ENCODE measurements at regions not wholly inside any gene's neighbourhood (a gene's known extent, or its start where the extent isn't known, plus 50 kb on each side); places are given as distances from the start of the nearest gene placed in this dataset.
"Not testable (repeated sequence)": the region's sequence is repeated elsewhere in the genome, so short reads cannot be mapped to it uniquely, and the experiment has no call there.

GRCh38 chr2:6127718-6128117 is 435.5 kb downstream of the SOX11 start:
- DNase-seq (ENCODE audit: low read depth in 2 of 2): no peak
- H3K4me3 ChIP-seq (replicated peaks in 1 of 2; ENCODE audit: low read depth in 2 of 2, low read length in 2 of 2): no peak overlapping the region
- TF ChIP-seq CTCF (IDR thresholded peaks at IDR 0.05; ENCODE audit: low read depth, low read length): no peak

GRCh38 chr2:6139142-6139541 is 447.0 kb downstream of the SOX11 start:
- no peak for DNase-seq (ENCODE audit: low read depth in 2 of 2)
- TF ChIP-seq CTCF (IDR thresholded peaks at IDR 0.05; ENCODE audit: low read depth, low read length): no peak
- no peak overlapping the region for H3K4me3 ChIP-seq (replicated peaks in 1 of 2; ENCODE audit: low read depth in 2 of 2, low read length in 2 of 2)

- no peak for TF ChIP-seq CTCF (IDR thresholded peaks at IDR 0.05; ENCODE audit: low read depth, low read length)
Measured at GRCh38 chr2:6139916-6140315, 447.7 kb downstream of the SOX11 start.

GRCh38 chr2:6140509-6140908 is 448.3 kb downstream of the SOX11 start:
- H3K4me3 ChIP-seq (replicated peaks in 1 of 2; ENCODE audit: low read depth in 2 of 2, low read length in 2 of 2): no peak overlapping the region
- TF ChIP-seq CTCF (IDR thresholded peaks at IDR 0.05; ENCODE audit: low read depth, low read length): no peak
- no peak for DNase-seq (ENCODE audit: low read depth in 2 of 2)

More at GRCh38 chr2:6139916-6140315, 447.7 kb downstream of the SOX11 start:
- H3K4me3 ChIP-seq (replicated peaks in 1 of 2; ENCODE audit: low read depth in 2 of 2, low read length in 2 of 2): no peak overlapping the region
- DNase-seq (ENCODE audit: low read depth in 2 of 2): no peak

- no peak for TF ChIP-seq CTCF (IDR thresholded peaks at IDR 0.05; ENCODE audit: low read depth, low read length)
- H3K4me3 ChIP-seq (replicated peaks in 1 of 2; ENCODE audit: low read depth in 2 of 2, low read length in 2 of 2): no peak overlapping the region
- no peak for DNase-seq (ENCODE audit: low read depth in 2 of 2)
Measured at GRCh38 chr2:6143812-6144211, 451.6 kb downstream of the SOX11 start.

GRCh38 chr2:6147215-6147614 is 455.0 kb downstream of the SOX11 start:
- not testable (repeated sequence) for H3K4me3 ChIP-seq (replicated peaks in 1 of 2; ENCODE audit: low read depth in 2 of 2, low read length in 2 of 2); DNase-seq (ENCODE audit: low read depth in 2 of 2)

GRCh38 chr2:6148882-6149281 is 456.7 kb downstream of the SOX11 start:
- TF ChIP-seq CTCF (IDR thresholded peaks at IDR 0.05; ENCODE audit: low read depth, low read length): no peak
- no peak for DNase-seq (ENCODE audit: low read depth in 2 of 2)
- no peak overlapping the region for H3K4me3 ChIP-seq (replicated peaks in 1 of 2; ENCODE audit: low read depth in 2 of 2, low read length in 2 of 2)

All from cardiac fibroblast (primary cell).